HG03280 (cell line): ENCODE measurements at regions not wholly inside any gene's neighbourhood (a gene's known extent, or its start where the extent isn't known, plus 50 kb on each side); places are given as distances from the start of the nearest gene placed in this dataset.

Source experiments
- ATAC-seq: cut with Tn5 transposase; IDR thresholded peaks from one replicate; pipeline ENCODE4 v1.9.1; 2021; ENCODE audit warnings: mild to moderate bottlenecking, moderate library complexity; ENCODE audit not compliant: unreplicated experiment

DNA sequence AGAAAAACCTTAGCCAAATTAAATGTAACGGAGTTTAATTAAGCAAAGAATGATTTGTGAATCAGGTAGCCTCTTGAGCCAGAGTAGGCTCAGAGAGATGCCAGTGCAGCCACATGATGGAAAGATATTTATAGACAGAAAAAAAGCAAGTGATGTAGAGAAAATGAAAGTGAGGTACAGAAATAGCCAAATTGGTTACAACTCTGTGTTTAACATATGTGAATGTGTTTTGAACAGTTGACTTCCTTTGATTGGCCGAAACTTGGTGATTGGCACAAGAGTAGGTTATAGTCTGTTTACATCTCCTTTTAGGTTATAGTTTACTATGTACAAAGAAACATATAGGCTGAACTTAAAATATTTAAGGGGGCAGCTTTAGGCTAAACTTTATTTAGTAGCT is 459.9 kb upstream of the BOD1L1 start:
- no peak for ATAC-seq

DNA sequence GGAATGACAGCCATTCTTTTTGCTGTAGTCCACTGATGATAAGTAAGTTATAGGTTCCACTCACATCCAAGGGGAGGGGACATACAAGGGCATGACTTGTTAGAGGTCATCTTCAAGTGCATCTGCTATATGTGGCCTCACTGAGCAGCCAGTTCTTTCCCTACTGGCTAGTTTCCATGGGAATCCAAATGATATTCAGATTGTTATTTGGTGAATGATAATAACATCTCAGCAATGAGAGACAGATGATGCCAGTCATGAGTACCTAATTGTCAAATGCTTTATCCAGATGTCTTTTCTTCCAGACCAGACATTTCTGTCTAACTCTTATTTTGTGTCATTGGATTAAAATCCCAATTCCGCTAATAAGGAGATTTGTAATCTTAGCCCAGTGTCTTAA is 460.4 kb upstream of the BOD1L1 start:
- no peak for ATAC-seq

- no peak for ATAC-seq
Observed at GRCh38 chr4:14091531-14091930, 464.0 kb upstream of the BOD1L1 start.

DNA sequence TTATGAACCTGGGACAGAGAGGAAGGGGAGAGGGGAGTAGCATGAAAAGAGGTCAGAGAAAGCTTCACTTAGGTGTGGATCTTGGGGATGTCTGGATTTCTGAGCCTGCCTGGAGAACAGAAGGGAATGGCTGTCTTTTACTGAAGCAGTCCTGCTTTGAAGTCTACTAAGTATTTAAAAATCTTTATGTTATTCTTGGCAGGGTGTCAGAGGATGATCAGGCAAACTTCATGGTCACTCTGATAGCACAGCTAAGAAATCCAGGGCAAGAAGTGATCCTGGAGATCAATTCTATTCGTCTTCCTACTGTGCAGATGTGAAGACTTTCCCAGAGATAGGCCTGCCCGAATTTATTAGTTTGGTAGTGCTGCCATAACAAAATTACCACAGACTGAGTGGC is 464.4 kb upstream of the BOD1L1 start:
- ATAC-seq, result no peak

DNA sequence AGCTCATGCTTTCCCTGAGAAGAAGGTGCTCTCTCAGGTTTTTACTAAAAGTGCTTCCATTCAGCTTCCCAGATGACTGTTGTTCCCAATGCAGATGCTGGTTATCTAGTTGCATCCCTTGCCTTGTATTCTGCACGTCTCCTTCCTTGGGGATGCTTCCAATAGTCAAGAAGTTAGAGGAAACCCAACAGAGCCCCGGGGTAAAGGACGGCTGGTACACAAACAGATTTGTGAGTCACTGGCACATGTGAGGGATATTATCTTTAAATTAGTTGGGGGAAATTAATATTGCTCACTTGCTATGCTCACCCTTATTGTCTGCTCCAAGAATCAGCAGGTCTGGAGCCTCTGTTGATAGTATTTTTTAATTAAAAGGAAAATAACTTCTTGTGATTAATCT is 465.2 kb upstream of the BOD1L1 start:
- ATAC-seq, result no peak

- ATAC-seq, result no peak
Observed at GRCh38 chr4:14095831-14096230, 468.3 kb upstream of the BOD1L1 start.

DNA sequence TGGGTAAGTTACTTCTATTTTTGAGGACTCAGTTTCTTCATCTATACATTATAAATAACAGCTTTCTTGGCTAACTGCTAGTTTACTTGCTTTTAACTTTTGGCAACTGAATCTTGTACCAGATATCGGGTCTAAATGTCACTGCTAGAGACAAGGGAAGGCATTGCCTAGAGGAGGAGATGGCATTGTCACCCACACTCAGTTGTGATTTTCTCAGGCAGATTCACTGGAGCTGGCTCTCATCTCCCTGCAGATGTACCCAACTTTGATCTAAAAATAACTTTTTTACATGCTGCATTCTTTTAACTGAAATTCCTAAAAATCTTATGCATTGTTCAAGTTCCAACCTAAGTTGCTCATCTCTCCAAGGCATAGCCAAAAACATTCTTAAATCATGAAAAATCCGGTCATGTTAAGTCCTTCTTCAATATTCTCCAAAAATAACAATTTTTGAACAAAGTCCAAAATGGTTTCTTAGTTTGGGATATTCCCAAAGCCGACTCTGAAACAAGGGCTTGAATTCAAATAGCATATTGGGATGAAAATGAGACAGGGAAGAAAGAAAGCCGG is 469.0 kb upstream of the BOD1L1 start:
- no peak for ATAC-seq

DNA sequence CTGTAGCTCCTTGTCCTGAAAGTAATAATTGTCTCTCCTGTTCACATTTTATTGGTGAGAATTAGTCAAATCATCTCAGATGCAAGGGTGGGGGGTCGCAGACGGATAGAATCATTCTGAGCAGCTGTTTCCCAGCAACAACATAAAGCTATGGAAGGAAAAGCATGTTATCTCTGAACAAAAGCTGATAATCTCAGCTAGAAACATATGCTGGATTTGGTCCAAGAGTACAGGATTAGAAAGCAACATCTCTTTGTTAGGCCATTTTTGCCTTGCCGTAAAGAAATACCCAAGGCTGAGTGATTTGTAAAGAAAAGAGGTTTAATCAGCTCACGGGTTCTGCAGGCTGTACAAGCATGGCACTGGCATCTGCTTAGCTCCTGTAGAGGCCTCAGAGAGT is 472.8 kb upstream of the BOD1L1 start:
- no peak for ATAC-seq

DNA sequence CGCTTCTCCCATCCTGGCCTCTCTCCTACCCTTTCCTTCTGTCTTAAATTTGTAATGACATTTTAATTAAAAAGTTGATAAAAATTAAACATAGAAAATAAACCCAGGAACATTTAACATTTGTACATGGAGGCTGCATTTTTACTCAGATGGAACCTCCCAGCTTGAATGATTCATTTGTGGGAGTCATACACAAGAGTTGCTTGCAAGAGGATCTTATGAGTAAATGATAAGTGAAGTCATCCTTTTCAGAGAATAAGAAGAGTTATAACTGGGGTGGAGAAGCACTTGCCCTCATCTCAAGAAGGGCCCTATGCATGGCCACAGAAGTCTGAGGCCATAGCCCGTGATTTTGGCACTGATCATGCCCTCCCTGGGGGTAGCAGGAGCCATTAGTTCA is 482.9 kb upstream of the BOD1L1 start:
- ATAC-seq, result no peak

DNA sequence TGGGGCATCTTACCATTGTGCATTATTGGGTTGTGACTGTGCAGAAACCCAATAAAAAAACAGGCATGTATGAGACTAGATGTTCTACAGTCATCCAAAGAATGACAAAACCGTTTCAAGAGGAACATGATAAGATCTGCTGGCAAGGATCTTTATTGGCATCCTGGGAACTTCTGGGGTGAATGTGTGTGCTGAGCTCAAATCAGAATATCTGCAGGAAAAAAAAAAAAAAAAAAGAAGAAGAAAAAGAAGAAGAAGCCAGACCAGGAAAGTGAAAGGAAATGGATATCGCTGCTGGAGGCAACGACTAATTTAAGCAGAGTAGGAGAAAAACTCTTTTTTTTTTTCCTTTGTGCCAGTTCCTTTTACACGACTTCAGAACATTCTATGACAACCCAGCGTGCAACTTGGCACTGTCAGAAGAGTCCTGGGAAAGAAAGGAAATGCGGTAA is 484.2 kb upstream of the BOD1L1 start:
- ATAC-seq, result no peak

GRCh38 chr4:14115106-14115505 is 487.6 kb upstream of the BOD1L1 start:
- no peak for ATAC-seq

DNA sequence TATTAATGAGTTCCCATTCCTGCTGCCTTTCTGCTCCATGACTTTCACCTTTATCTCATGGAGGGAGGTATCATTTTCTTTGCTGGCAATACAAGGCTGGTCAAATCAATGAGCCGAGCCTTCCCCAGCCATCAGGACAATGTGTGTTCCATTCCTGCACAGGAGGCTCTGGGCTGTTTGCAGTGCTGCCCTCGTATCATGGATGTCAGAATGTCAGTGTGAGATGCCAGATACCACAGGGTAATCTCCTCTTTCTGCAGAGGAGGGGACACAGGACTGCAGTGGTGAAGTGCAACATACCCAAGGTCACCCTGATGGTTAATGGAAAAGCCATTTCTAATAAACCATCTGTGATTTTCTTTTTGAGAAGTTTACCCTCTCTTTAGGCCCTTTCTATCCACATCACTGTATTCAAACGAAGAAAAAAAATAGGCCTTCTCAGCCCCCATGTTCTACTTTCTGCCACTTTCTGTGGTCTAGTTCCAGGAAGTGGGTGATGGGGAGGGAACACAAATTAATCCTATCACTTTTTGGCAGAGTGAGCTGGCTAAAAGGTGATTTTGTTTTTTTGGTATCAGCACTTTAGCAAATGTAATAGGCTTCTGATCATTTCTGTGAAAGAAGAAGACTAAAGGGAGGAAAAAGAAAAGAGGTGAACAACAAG is 490.2 kb upstream of the BOD1L1 start:
- no peak for ATAC-seq

GRCh38 chr4:14124816-14125215 is 497.3 kb upstream of the BOD1L1 start:
- ATAC-seq, result no peak

DNA sequence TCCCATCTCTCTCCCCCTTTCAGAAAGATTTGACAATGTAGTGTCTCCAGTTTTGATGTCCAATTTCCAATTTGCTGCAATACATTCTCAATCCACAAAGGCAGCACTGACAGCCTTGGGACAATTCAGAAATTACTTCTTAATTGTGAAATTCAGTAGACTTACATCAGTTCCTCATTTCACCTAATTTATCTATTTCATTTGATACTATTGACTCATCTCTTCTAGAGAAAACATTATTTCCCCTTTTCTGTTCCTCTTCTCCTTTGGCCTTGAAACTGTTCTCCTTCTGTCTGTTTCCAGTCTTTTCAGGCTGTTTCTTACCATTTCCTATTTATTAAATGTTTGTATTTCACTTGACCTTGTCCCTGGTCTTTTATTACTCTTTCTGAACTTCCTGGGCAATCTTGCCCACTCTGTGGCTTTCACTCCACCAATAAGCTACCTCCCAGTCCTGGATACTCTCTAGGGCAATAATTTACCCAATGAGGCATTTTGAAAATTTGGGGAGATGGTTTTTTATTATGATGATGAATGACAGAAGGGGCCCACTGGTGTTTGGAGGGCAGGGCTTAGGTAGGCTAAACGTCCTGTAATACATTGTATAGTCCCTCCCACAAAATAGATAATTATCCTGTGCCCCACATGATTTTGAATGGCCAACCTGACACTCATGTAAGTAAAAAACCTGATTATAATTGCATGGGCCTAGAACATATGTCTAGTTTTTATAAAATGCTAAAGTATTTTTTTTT is 498.0 kb upstream of the BOD1L1 start:
- ATAC-seq, result peak; percentile 76

GRCh38 chr4:14130551-14130950 is 503.0 kb upstream of the BOD1L1 start:
- no peak for ATAC-seq

DNA sequence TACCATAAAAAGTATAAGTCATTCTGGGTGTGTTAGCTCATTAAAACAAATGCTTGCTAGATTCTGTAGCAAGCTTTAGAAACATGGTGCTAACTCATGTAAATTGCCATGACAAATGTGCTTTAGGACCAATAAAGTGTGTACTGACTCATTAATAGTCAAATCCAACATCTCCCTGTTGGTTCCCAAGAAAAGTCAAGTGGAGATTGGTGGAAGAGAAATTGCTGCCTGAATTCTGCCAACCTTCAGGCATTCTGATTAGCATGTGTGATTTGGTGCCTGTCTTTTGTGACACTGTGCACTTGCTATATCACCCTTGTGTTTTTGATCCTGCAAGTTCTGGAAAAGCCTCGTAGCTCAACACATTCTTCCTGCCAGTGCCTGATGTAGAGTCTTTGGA is 503.8 kb upstream of the BOD1L1 start:
- ATAC-seq, result no peak

DNA sequence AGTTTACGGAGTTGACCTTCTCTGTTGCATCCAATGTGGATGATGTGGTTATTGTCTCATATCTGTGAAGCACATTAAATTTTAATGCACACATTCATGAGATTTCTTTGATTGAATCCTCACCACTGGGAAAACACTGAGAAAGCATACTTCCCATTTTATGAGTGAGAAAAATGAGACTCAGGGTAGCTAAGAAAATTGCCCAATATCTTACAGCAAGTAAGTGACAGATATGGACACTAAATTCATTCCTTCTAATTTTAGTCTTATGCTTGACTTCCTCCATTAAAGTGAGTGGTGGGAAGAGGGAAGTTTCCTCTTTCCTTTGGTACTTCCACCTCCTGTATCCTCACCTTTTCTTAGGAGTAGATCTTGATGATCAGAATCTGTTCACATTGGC is 504.8 kb upstream of the BOD1L1 start:
- ATAC-seq, result no peak

- ATAC-seq, result no peak
Observed at GRCh38 chr4:14138106-14138505, 510.6 kb upstream of the BOD1L1 start.

DNA sequence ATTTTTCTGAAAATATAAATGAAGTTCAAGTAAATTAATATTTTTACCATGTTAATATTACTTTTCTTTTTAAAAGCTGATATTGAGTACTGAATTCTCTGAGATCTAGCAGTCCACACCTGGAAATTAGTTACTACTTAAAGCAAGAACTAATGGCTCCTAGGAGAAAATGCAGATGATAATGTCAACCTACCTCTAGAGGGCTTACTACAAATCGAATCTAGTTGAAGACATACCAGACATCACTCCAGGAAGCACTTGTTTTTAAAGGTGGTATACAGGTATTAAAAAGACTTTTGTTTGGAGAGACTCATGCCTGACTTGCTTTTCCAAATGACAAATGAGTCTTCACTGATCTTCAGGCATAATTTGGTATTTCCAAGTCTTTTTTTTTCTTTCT is 516.4 kb upstream of the BOD1L1 start:
- no peak for ATAC-seq

DNA sequence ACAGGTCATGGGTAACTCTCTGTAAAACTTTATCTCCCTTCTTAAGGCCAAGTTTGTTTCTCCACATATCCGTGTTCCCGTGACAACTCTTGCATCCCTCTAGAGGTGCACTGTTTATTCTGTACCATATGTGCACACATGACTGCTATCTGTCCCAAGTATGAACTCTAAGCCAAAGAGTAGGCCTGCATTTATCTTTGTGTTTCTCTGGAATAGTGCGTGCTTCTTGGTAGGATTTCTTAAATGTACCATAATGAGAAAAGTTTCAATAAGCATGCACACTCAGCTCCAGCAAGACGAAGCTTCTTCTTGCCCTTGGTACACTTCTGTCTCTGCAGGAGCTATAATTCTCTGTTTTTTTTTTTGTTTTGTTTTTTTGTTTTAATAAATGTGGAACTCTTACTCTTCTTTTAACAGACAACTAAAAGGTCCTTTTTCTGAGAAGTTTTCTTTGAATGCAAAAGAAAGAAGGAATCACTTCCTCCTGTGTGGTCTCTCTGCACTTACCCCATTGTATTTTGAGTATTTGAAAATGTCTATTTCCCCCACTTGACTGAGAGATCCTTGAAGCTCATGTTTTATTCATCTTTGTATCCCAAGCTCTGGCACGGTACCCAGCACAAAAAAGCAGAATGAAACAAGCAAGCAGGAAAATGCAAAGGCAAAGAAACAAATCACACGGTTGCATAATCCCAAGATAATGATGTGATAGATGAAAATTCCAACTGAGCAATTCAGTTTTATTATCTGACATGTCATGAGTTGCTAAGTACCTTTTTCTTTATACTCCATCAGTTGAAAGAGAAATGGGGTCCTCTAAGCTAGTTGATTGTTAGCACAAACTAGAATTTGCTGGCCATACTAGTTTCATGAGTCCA is 521.9 kb upstream of the BOD1L1 start:
- no peak for ATAC-seq

- no peak for ATAC-seq
Observed at GRCh38 chr4:14151101-14151500, 523.6 kb upstream of the BOD1L1 start.
